Breast epithelium (tissue), 4 donors: ENCODE measurements at regions not wholly inside any gene's neighbourhood (a gene's known extent, or its start where the extent isn't known, plus 50 kb on each side); places are given as distances from the start of the nearest gene placed in this dataset.
"Not testable (repeated sequence)": the region's sequence is repeated elsewhere in the genome, so short reads cannot be mapped to it uniquely, and the experiment has no call there.

ENCODE experiments used
- DNase-seq, 2 donors: peaks; one replicate each; pipeline ENCODE4 v3.0.0-alpha.2; 2019; ENCODE audit warnings: low spot score in 2 of 2
- H3K27ac ChIP-seq, 2 donors: fragments of 200-600 bp; sonication (generic) in 1 of 2; one replicate each; pipeline ENCODE4 v1.5.1; 2016 to 2019; ENCODE audit warnings: mild to moderate bottlenecking in 1 of 2
- H3K27me3 ChIP-seq, 2 donors: fragments of 200-600 bp; sonication (generic) in 1 of 2; one replicate each; pipeline versions ENCODE4 v1.5.1 to v1.6.0; 2017 to 2019; ENCODE audit warnings: control low read depth in 1 of 2, mild to moderate bottlenecking in 1 of 2
- H3K36me3 ChIP-seq: fragments of 200-600 bp; one replicate; pipeline ENCODE4 v1.5.1; 2019
- H3K4me1 ChIP-seq, 2 donors: fragments of 200-600 bp; sonication (generic); one replicate each; pipeline ENCODE4 v1.5.1; 2016 to 2019; ENCODE audit warnings: control low read depth in 1 of 2
- H3K4me3 ChIP-seq, 3 donors: fragments of 200-600 bp; sonication (generic); 1 replicate in 2 of 3; 2 replicates in 1 of 3; pipeline ENCODE4 v1.5.1; 2016 to 2019; ENCODE audit warnings: mild to moderate bottlenecking in 3 of 3, moderate library complexity in 2 of 3
- H3K9me3 ChIP-seq, 2 donors: fragments of 200-600 bp; sonication (generic) in 1 of 2; one replicate each; pipeline ENCODE4 v1.5.1; 2016 to 2019; ENCODE audit warnings: control low read depth in 1 of 2
- POLR2A ChIP-seq: fragments of 450-650 bp; IDR thresholded peaks from one replicate; pipeline ENCODE4 v1.6.1; 2016; ENCODE audit warnings: antibody characterized with exemption, mild to moderate bottlenecking, moderate library complexity
- POLR2AphosphoS5 ChIP-seq, 3 donors: sonication (generic); formaldehyde crosslinking; IDR thresholded peaks; one replicate each; pipeline ENCODE4 v1.6.1; 2017; ENCODE audit warnings: antibody characterized with exemption in 3 of 3
- intact Hi-C: fragments of 100-400 bp; cut with DNase I; formaldehyde crosslinking; loops from one replicate; pipeline ENCODE4 v1.15.1; 2023; ENCODE audit warnings: low total_unique reads
- TF ChIP-seq, protein P1 (sequence below), 3 donors: fragments of 450-650 bp; IDR thresholded peaks; one replicate each; pipeline ENCODE4 v1.5.1; 2016 to 2017; ENCODE audit warnings: antibody characterized with exemption in 3 of 3, mild to moderate bottlenecking in 3 of 3, moderate library complexity in 3 of 3

GRCh38 chr9:30103647-30104394 is 2280.6 kb upstream of the ACO1 start:
- H3K36me3 ChIP-seq: no peaks in the 10 kb centered on the region
- intact Hi-C loops: no loop called here
- no peaks in the 10 kb centered on the region for H3K27me3 ChIP-seq
- peaks cover 0 to 6% of the 10 kb centered on the region in 2 donors for H3K9me3 ChIP-seq
- no peak overlapping the region for H3K27ac ChIP-seq
- TF ChIP-seq POLR2A: no peak
- no peaks in the 10 kb centered on the region for H3K4me1 ChIP-seq
- no peak for DNase-seq
- H3K4me3 ChIP-seq: no peak overlapping the region

GRCh38 chr9:30107134-30107533 is 2277.3 kb upstream of the ACO1 start:
- H3K36me3 ChIP-seq, H3K4me3 ChIP-seq, H3K4me1 ChIP-seq, H3K27me3 ChIP-seq, intact Hi-C loops, DNase-seq, H3K9me3 ChIP-seq, H3K27ac ChIP-seq: not testable (repeated sequence)

- DNase-seq: no peak
- Histone ChIP-seq H3K9me3 (no peaks in the 10 kb centered on the region), H3K27ac (no peak overlapping the region), H3K4me1 (no peaks in the 10 kb centered on the region), H3K36me3 (peaks cover 3% of the 10 kb centered on the region), H3K27me3 (no peaks in the 10 kb centered on the region), H3K4me3 (no peak overlapping the region)
- no peak for TF ChIP-seq POLR2A
- TF ChIP-seq, protein P1, sequence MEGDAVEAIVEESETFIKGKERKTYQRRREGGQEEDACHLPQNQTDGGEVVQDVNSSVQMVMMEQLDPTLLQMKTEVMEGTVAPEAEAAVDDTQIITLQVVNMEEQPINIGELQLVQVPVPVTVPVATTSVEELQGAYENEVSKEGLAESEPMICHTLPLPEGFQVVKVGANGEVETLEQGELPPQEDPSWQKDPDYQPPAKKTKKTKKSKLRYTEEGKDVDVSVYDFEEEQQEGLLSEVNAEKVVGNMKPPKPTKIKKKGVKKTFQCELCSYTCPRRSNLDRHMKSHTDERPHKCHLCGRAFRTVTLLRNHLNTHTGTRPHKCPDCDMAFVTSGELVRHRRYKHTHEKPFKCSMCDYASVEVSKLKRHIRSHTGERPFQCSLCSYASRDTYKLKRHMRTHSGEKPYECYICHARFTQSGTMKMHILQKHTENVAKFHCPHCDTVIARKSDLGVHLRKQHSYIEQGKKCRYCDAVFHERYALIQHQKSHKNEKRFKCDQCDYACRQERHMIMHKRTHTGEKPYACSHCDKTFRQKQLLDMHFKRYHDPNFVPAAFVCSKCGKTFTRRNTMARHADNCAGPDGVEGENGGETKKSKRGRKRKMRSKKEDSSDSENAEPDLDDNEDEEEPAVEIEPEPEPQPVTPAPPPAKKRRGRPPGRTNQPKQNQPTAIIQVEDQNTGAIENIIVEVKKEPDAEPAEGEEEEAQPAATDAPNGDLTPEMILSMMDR (IDR thresholded peaks at IDR 0.05): no peak
- no peak for TF ChIP-seq POLR2AphosphoS5 (IDR thresholded peaks at IDR 0.05)
- intact Hi-C loops: no loop called here
Measured at GRCh38 chr9:30116673-30117217, 2267.7 kb upstream of the ACO1 start.

DNA sequence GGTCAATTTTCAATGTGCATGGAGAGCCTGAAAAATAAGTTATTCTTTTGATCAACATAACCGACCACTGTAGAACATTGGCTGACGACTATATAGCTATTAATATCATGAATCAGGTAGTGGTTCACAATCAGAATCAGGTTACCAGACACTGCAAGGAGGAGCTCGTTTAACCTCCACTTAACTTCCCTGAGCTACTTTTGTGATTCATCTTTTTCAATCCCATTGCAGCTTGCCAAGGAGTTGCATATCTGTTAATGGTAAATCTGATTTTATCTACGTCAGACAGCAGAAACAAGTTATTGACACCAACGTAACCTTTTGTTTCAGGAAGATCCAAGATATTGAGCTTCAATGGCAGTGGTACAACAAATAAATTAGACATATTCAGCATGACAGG is 2263.8 kb upstream of the ACO1 start:
- no peaks in the 10 kb centered on the region for H3K9me3 ChIP-seq
- no peak for DNase-seq
- no peak overlapping the region for H3K27ac ChIP-seq
- TF ChIP-seq, protein P1 (IDR thresholded peaks at IDR 0.05): no peak
- TF ChIP-seq POLR2AphosphoS5 (IDR thresholded peaks at IDR 0.05) (no peak), POLR2A (no peak)
- H3K36me3 ChIP-seq: peaks cover 3% of the 10 kb centered on the region
- no peak overlapping the region for H3K4me3 ChIP-seq
- H3K4me1 ChIP-seq: no peaks in the 10 kb centered on the region
- H3K27me3 ChIP-seq: no peaks in the 10 kb centered on the region
- intact Hi-C loops: no loop called here

DNA sequence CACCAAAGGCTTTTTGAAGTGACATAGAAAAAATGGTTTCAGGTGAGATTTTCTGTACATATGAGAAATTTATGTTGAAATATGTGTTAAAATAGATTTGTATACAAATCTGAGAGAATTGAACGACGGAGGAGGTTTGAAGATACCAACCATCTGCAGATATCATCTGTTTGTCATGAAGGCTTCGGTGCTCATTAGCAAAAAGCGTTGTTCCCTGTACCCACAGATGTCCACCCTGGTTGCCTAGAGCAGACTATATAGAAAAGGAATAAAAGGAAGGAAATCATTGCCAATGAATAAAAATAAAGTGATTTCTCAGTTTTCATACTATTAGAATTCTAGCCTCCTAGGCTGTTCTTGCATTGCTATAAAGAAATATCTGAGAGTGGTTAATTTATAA is 2262.8 kb upstream of the ACO1 start:
- TF ChIP-seq, protein P1 (IDR thresholded peaks at IDR 0.05): no peak
- no peak for TF ChIP-seq POLR2A
- no peak for TF ChIP-seq POLR2AphosphoS5 (IDR thresholded peaks at IDR 0.05)
- H3K9me3 ChIP-seq: no peaks in the 10 kb centered on the region
- intact Hi-C loops: no loop called here
- no peaks in the 10 kb centered on the region for H3K36me3 ChIP-seq
- H3K4me3 ChIP-seq: no peak overlapping the region
- DNase-seq: no peak
- H3K4me1 ChIP-seq: no peaks in the 10 kb centered on the region
- no peaks in the 10 kb centered on the region for H3K27me3 ChIP-seq
- no peak overlapping the region for H3K27ac ChIP-seq

GRCh38 chr9:30125881-30126280 is 2258.6 kb upstream of the ACO1 start:
- no peaks in the 10 kb centered on the region for H3K4me1 ChIP-seq
- no peak overlapping the region for H3K27ac ChIP-seq
- H3K4me3 ChIP-seq: no peak overlapping the region
- intact Hi-C loops: no loop called here
- DNase-seq: no peak
- TF ChIP-seq, protein P1 (IDR thresholded peaks at IDR 0.05): no peak
- TF ChIP-seq POLR2AphosphoS5 (IDR thresholded peaks at IDR 0.05) (no peak), POLR2A (no peak)
- no peaks in the 10 kb centered on the region for H3K36me3 ChIP-seq
- no peaks in the 10 kb centered on the region for H3K27me3 ChIP-seq
- H3K9me3 ChIP-seq: no peaks in the 10 kb centered on the region
